Panc1 (cell line): ENCODE measurements at regions not wholly inside any gene's neighbourhood (a gene's known extent, or its start where the extent isn't known, plus 50 kb on each side); places are given as distances from the start of the nearest gene placed in this dataset.

Experiments used
- ATAC-seq: fragments of 200-7000 bp; cut with Tn5 transposase; 2 replicates; pipeline ENCODE4 v1.9.1; 2020; ENCODE audit warnings: mild to moderate bottlenecking, moderate library complexity
- BruUV-seq: library from RNA; stranded (reverse); fragments of 400-500 nt; replicated peaks from 2 replicates; lab custom pipeline; 2021; lab: Mats Ljungman, UMichigan
- CTCF ChIA-PET: fragments of 300-600 bp; sonication (Branson Sonifier 250); formaldehyde crosslinking; loops from one replicate; lab custom pipeline; 2022; ENCODE audit warnings: antibody characterized with exemption; lab: Charles Lee
- POLR2A ChIA-PET: fragments of 300-600 bp; sonication (Branson Sonifier 250); formaldehyde crosslinking; loops from one replicate; lab custom pipeline; 2022; ENCODE audit warnings: antibody characterized with exemption; lab: Charles Lee
- DNase-seq: peaks from one replicate; pipeline ENCODE4 v3.0.0-alpha.2; 2010; ENCODE audit warnings: low read depth, low spot score
- H3K27ac ChIP-seq: 2 replicates; pipeline ENCODE4 v1.5.1; 2011; ENCODE audit warnings: mild to moderate bottlenecking, low read length, inconsistent platforms
- H3K27me3 ChIP-seq: fragments of 200-500 bp; sonication (Bioruptor generic); 2 replicates; pipeline ENCODE4 v1.6.0; 2014; ENCODE audit warnings: low read length, inconsistent platforms; ENCODE audit not compliant: control insufficient read depth, insufficient read depth
- H3K36me3 ChIP-seq: fragments of 200-500 bp; sonication (Bioruptor generic); 2 replicates; pipeline ENCODE4 v1.5.1; 2014; ENCODE audit warnings: inconsistent platforms, mild to moderate bottlenecking, low read length, moderate library complexity; ENCODE audit not compliant: control insufficient read depth, insufficient read depth
- H3K4me1 ChIP-seq: 2 replicates; pipeline ENCODE4 v1.5.1; 2011; ENCODE audit warnings: inconsistent platforms, mild to moderate bottlenecking, low read length, moderate library complexity; ENCODE audit not compliant: control insufficient read depth, insufficient read depth
- H3K4me3 ChIP-seq, 2 experiments: 2 replicates each; pipeline ENCODE4 v1.5.1; 2011 to 2012; ENCODE audit warnings: low read depth in 2 of 2, low read length in 2 of 2, mild to moderate bottlenecking in 2 of 2, inconsistent platforms in 1 of 2, moderate library complexity in 1 of 2
- H3K9me3 ChIP-seq: fragments of 200-500 bp; sonication (Bioruptor generic); 2 replicates; pipeline ENCODE4 v1.5.1; 2014; ENCODE audit warnings: low read depth, mild to moderate bottlenecking, inconsistent platforms, low read length, moderate library complexity; ENCODE audit not compliant: control insufficient read depth, insufficient read depth
- POLR2AphosphoS5 ChIP-seq: IDR thresholded peaks from 2 replicates; pipeline ENCODE4 v1.6.1; 2012; ENCODE audit warnings: mild to moderate bottlenecking, low read depth, low read length, moderate library complexity
- SIN3A ChIP-seq: IDR thresholded peaks from 2 replicates; pipeline ENCODE4 v1.6.1; 2012; ENCODE audit warnings: low read depth, mild to moderate bottlenecking, low read length, moderate library complexity, borderline replicate concordance; ENCODE audit not compliant: insufficient read depth
- TCF7L2 ChIP-seq: IDR thresholded peaks from 2 replicates; pipeline ENCODE4 v1.6.1; 2011; ENCODE audit warnings: mild to moderate bottlenecking, low read depth, low read length, inconsistent platforms
- in situ Hi-C: cut with HindIII; loops from 2 replicates; pipeline ENCODE4 v1.10.0; 2016; ENCODE audit warnings: low sequenced_read_pairs, low pct_unique_long_range_greater_than_20kb
- intact Hi-C: fragments of 100-400 bp; cut with micrococcal nuclease; formaldehyde crosslinking; loops from one replicate; pipeline ENCODE4 v1.10.0; 2022; ENCODE audit not compliant: unreplicated experiment
- TF ChIP-seq, protein P1 (sequence below), 2 experiments: IDR thresholded peaks; 2 replicates each; pipeline ENCODE4 v1.6.1; 2011 to 2012; ENCODE audit warnings: low read depth in 2 of 2, control low read depth in 1 of 2, low read length in 1 of 2, mild to moderate bottlenecking in 1 of 2, moderate library complexity in 1 of 2; ENCODE audit not compliant: insufficient read depth in 1 of 2
- TF ChIP-seq, protein P2 (sequence below): fragments of 450-650 bp; IDR thresholded peaks from 2 replicates; pipeline ENCODE4 v1.5.1; 2017; ENCODE audit warnings: mild to moderate bottlenecking

DNA sequence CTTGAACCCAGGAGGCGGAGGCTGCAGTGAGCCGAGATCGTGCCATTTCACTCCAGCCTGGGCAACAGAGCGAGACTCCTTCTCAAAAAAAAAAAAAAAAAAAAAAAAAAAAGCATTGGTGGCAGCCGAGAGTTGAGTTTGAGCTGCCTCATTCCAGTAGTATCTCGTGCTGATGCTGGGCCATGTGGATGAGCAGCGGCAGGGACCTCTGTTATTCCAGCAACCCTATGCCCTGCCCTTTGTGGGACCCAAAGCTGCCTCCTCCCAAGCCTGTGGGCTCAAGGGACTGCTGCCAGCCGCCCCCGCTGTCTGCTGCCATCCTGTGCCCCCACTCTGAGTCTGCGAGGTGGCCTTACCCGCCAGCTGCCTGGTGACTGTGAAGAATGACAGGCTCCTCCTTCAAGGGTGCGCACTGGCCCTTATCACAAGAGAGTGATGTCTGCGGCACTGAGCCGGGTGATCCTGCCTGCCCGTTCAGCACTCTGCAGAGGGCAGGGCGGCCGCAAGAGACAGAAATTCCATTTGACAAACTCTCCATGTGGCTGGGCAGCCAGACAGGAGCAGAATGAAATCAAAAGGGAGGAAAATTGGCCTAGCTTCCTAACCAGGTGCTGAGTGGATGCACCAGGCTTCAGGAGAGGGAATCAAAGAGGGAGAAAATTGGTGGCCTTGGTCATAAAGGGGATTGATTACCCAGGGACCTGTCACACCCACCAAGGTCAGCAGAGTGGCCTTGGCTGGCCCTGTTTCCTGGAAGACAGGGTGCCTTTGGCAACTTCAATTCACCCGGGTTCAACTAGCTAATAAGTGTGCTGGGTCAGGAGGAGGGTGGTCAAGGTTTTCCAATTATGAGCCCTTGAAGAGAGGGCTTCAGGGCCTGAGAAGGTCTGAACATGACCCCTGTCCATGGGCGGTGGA lies 65.3 kb upstream of the ZMIZ1 start:
- TF ChIP-seq, protein P1, sequence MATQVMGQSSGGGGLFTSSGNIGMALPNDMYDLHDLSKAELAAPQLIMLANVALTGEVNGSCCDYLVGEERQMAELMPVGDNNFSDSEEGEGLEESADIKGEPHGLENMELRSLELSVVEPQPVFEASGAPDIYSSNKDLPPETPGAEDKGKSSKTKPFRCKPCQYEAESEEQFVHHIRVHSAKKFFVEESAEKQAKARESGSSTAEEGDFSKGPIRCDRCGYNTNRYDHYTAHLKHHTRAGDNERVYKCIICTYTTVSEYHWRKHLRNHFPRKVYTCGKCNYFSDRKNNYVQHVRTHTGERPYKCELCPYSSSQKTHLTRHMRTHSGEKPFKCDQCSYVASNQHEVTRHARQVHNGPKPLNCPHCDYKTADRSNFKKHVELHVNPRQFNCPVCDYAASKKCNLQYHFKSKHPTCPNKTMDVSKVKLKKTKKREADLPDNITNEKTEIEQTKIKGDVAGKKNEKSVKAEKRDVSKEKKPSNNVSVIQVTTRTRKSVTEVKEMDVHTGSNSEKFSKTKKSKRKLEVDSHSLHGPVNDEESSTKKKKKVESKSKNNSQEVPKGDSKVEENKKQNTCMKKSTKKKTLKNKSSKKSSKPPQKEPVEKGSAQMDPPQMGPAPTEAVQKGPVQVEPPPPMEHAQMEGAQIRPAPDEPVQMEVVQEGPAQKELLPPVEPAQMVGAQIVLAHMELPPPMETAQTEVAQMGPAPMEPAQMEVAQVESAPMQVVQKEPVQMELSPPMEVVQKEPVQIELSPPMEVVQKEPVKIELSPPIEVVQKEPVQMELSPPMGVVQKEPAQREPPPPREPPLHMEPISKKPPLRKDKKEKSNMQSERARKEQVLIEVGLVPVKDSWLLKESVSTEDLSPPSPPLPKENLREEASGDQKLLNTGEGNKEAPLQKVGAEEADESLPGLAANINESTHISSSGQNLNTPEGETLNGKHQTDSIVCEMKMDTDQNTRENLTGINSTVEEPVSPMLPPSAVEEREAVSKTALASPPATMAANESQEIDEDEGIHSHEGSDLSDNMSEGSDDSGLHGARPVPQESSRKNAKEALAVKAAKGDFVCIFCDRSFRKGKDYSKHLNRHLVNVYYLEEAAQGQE (IDR thresholded peaks at IDR 0.05; ENCODE audit: insufficient read depth in 1 of 2, low read depth in 2 of 2, low read length in 1 of 2) = no peak
- TF ChIP-seq TCF7L2 (no peak), POLR2AphosphoS5 (no peak)
- no peaks in the 10 kb centered on the region for H3K9me3 ChIP-seq
- BruUV-seq = no TSS peak
- H3K36me3 ChIP-seq = no peaks in the 10 kb centered on the region
- no peak overlapping the region for H3K27ac ChIP-seq
- POLR2A ChIA-PET = no interaction called here
- H3K27me3 ChIP-seq = no peaks in the 10 kb centered on the region
- DNase-seq (no peak), ATAC-seq (no peak)
- no peaks in the 10 kb centered on the region for H3K4me1 ChIP-seq
- CTCF ChIA-PET = interaction anchor here (0.6 kb wide), 1 partner anchor 842 kb away, joined by 7 read pairs; no protein-coding TSS in a partner anchor
- intact Hi-C loops = no loop called here
- H3K4me3 ChIP-seq = no peak overlapping the region
- in situ Hi-C loops = no loop called here

DNA sequence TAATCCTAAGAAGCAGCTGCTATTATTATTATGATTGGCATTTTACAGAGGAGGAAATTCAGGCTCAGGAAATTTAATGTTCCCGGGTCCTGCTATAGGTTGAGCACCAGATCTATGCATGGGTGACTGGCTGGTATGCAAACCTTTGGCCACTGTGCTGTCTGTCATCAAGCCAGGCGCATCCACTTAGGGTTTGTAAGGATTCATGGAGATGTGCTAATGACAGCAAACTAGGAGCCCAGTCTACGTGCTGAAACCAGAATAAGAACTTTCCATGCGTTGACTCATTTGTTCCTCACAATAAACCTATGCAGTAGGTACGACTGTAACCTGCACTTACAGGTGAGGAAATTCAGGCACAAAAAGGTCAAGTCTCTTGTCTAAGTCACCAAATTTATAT lies 64.5 kb upstream of the ZMIZ1 start:
- intact Hi-C loops = no loop called here
- ChIA-PET POLR2A (no interaction called here), CTCF (no interaction called here)
- Histone ChIP-seq H3K36me3 (no peaks in the 10 kb centered on the region), H3K27me3 (no peaks in the 10 kb centered on the region), H3K4me3 (no peak overlapping the region), H3K4me1 (no peaks in the 10 kb centered on the region), H3K27ac (no peak overlapping the region), H3K9me3 (no peaks in the 10 kb centered on the region)
- in situ Hi-C loops = no loop called here
- ATAC-seq = no peak
- DNase-seq = no peak
- BruUV-seq = no TSS peak
- TF ChIP-seq TCF7L2 = no peak
- TF ChIP-seq, protein P2, sequence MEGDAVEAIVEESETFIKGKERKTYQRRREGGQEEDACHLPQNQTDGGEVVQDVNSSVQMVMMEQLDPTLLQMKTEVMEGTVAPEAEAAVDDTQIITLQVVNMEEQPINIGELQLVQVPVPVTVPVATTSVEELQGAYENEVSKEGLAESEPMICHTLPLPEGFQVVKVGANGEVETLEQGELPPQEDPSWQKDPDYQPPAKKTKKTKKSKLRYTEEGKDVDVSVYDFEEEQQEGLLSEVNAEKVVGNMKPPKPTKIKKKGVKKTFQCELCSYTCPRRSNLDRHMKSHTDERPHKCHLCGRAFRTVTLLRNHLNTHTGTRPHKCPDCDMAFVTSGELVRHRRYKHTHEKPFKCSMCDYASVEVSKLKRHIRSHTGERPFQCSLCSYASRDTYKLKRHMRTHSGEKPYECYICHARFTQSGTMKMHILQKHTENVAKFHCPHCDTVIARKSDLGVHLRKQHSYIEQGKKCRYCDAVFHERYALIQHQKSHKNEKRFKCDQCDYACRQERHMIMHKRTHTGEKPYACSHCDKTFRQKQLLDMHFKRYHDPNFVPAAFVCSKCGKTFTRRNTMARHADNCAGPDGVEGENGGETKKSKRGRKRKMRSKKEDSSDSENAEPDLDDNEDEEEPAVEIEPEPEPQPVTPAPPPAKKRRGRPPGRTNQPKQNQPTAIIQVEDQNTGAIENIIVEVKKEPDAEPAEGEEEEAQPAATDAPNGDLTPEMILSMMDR = no peak
- no peak for TF ChIP-seq SIN3A
- TF ChIP-seq POLR2AphosphoS5 = no peak
